ENCODE measurements at regions not wholly inside any gene's neighbourhood (a gene's known extent, or its start where the extent isn't known, plus 50 kb on each side); places are given as distances from the start of the nearest gene placed in this dataset.
A peak's percentile ranks its signal among the peaks of the same experiment; 100 is the strongest.

GRCh38 chr3:168585544-168585943 is 489.8 kb upstream of the GOLIM4 start:
- Mint-ChIP-seq H3K27me3 (no peaks in the 10 kb centered on the region), H3K27ac (peak overlapping the region; percentile 50), H3K36me3 (ENCODE audit: insufficient read depth) (no peaks in the 10 kb centered on the region), H3K9me3 (ENCODE audit: low read depth) (peaks cover 4% of the 10 kb centered on the region), H3K4me1 (ENCODE audit: low read depth) (peaks cover 4% of the 10 kb centered on the region), H3K4me3 (ENCODE audit: low read depth) (no peak overlapping the region)
- DNase-seq (ENCODE audit: low spot score, unreplicated experiment): no peak
- TF ChIP-seq CTCF (IDR thresholded peaks at IDR 0.05; ENCODE audit: unreplicated experiment): no peak

- no peaks in the 10 kb centered on the region for H3K27me3 Mint-ChIP-seq
- no peak for DNase-seq (ENCODE audit: low spot score, unreplicated experiment)
- TF ChIP-seq CTCF (IDR thresholded peaks at IDR 0.05; ENCODE audit: unreplicated experiment): no peak
- H3K4me3 Mint-ChIP-seq (ENCODE audit: low read depth): no peak overlapping the region
- H3K27ac Mint-ChIP-seq: no peak overlapping the region
- H3K9me3 Mint-ChIP-seq (ENCODE audit: low read depth): peaks cover 4% of the 10 kb centered on the region
- H3K36me3 Mint-ChIP-seq (ENCODE audit: insufficient read depth): no peaks in the 10 kb centered on the region
- peaks cover 7% of the 10 kb centered on the region for H3K4me1 Mint-ChIP-seq (ENCODE audit: low read depth)
These were observed 488.3 kb upstream of the GOLIM4 start for GRCh38 chr3:168583977-168584376.

- no peak for DNase-seq (ENCODE audit: low spot score, unreplicated experiment)
- TF ChIP-seq CTCF (IDR thresholded peaks at IDR 0.05; ENCODE audit: unreplicated experiment): no peak
- Mint-ChIP-seq H3K27ac (no peak overlapping the region), H3K36me3 (ENCODE audit: insufficient read depth) (no peaks in the 10 kb centered on the region), H3K9me3 (ENCODE audit: low read depth) (peaks cover under 1% of the 10 kb centered on the region), H3K27me3 (no peaks in the 10 kb centered on the region), H3K4me3 (ENCODE audit: low read depth) (no peak overlapping the region), H3K4me1 (ENCODE audit: low read depth) (peaks cover 7% of the 10 kb centered on the region)
These were observed 486.8 kb upstream of the GOLIM4 start for GRCh38 chr3:168582503-168582902.

- peaks cover 9% of the 10 kb centered on the region for H3K4me1 Mint-ChIP-seq (ENCODE audit: low read depth)
- TF ChIP-seq CTCF (IDR thresholded peaks at IDR 0.05; ENCODE audit: unreplicated experiment): no peak
- H3K4me3 Mint-ChIP-seq (ENCODE audit: low read depth): no peak overlapping the region
- no peak for DNase-seq (ENCODE audit: low spot score, unreplicated experiment)
- no peaks in the 10 kb centered on the region for H3K36me3 Mint-ChIP-seq (ENCODE audit: insufficient read depth)
- no peaks in the 10 kb centered on the region for H3K27me3 Mint-ChIP-seq
- H3K27ac Mint-ChIP-seq: no peak overlapping the region
- no peaks in the 10 kb centered on the region for H3K9me3 Mint-ChIP-seq (ENCODE audit: low read depth)
These were observed 486.1 kb upstream of the GOLIM4 start for GRCh38 chr3:168581771-168582225.

- TF ChIP-seq CTCF (IDR thresholded peaks at IDR 0.05; ENCODE audit: unreplicated experiment): no peak
- peaks cover 31% of the 10 kb centered on the region for H3K4me1 Mint-ChIP-seq (ENCODE audit: low read depth)
- no peak for DNase-seq (ENCODE audit: low spot score, unreplicated experiment)
- H3K27me3 Mint-ChIP-seq: no peaks in the 10 kb centered on the region
- H3K36me3 Mint-ChIP-seq (ENCODE audit: insufficient read depth): no peaks in the 10 kb centered on the region
- no peak overlapping the region for H3K4me3 Mint-ChIP-seq (ENCODE audit: low read depth)
- H3K9me3 Mint-ChIP-seq (ENCODE audit: low read depth): no peaks in the 10 kb centered on the region
- no peak overlapping the region for H3K27ac Mint-ChIP-seq
These were observed 483.3 kb upstream of the GOLIM4 start for GRCh38 chr3:168579010-168579409.

All from progenitor cell of endocrine pancreas (in vitro differentiated cells).